ENCODE measurements at regions not wholly inside any gene's neighbourhood (a gene's known extent, or its start where the extent isn't known, plus 50 kb on each side); places are given as distances from the start of the nearest gene placed in this dataset.

- TF ChIP-seq CTCF (IDR thresholded peaks at IDR 0.05 in 2 of 3, conservative IDR thresholded peaks at IDR 0.05 in 1 of 3; ENCODE audit: control insufficient read depth in 2 of 3, extremely low read depth in 1 of 3, insufficient read depth in 1 of 3, low read depth in 3 of 3, low read length in 3 of 3) (no peak), SMAD5 (IDR thresholded peaks at IDR 0.05; ENCODE audit: low read depth) (no peak), SUZ12 (IDR thresholded peaks at IDR 0.05; ENCODE audit: unreplicated experiment) (no peak), PAX5 (IDR thresholded peaks at IDR 0.05; ENCODE audit: borderline replicate concordance, low read depth, low read length) (no peak), HCFC1 (IDR thresholded peaks at IDR 0.05; ENCODE audit: low read length) (no peak)
These were observed 841.6 kb upstream of the DPPA4 start (continued) for GRCh38 chr3:110178965-110179364.

- ChIA-PET CTCF (no interaction called here), POLR2A (no interaction called here), SMC1A (ENCODE audit: uncharacterized antibody, unreplicated experiment) (interaction anchor here (1.2 kb wide), 1 partner anchor 41 kb away, joined by 3 read pairs; no protein-coding TSS in a partner anchor), RAD21 (ENCODE audit: unreplicated experiment) (no interaction called here)
- no TSS peak for BruUV-seq (replicated peaks)
- no peaks in the 10 kb centered on the region for H4K20me1 ChIP-seq (ENCODE audit: control insufficient read depth, insufficient read depth)
- no peaks in the 10 kb centered on the region for H3K36me3 ChIP-seq (ENCODE audit: control insufficient read depth in 2 of 2, insufficient read depth in 2 of 2, low read length in 1 of 2)
- no peak for FAIRE-seq
- H3K9ac ChIP-seq (ENCODE audit: control insufficient read depth, insufficient read depth, low read length): no peak overlapping the region
- no peaks in the 10 kb centered on the region for H3K79me2 ChIP-seq (ENCODE audit: control insufficient read depth, insufficient read depth, low read length)
- no peak for ATAC-seq
- in situ Hi-C loops (cut with MboI): no loop called here
- no peak for DNase-seq (ENCODE audit: low read depth, low spot score)
- H3K4me1 ChIP-seq (ENCODE audit: control insufficient read depth, insufficient read depth, low read length): no peaks in the 10 kb centered on the region
- no peaks in the 10 kb centered on the region for H3K9me3 ChIP-seq (replicated peaks; ENCODE audit: control insufficient read depth, insufficient read depth, low read length)
- no peak overlapping the region for H2AFZ ChIP-seq (ENCODE audit: control insufficient read depth, low read depth, low read length)
- H3K4me2 ChIP-seq (ENCODE audit: control insufficient read depth, insufficient read depth): no peak overlapping the region
- no peak overlapping the region for H3K27ac ChIP-seq (ENCODE audit: control insufficient read depth, insufficient read depth)
- H3K27me3 ChIP-seq (replicated peaks in 1 of 2; ENCODE audit: control insufficient read depth in 2 of 2, insufficient read depth in 2 of 2, low read length in 1 of 2): no peaks in the 10 kb centered on the region
- H3K4me3 ChIP-seq: no peak overlapping the region
- intact Hi-C loops (cut with micrococcal nuclease; ENCODE audit: unreplicated experiment): no loop called here
- WGBS (ENCODE audit: insufficient coverage, insufficient replicate concordance, low lambda C conversion rate, missing lambda C conversion rate): 3% methylated on average over 4 of the region's 4 CpGs
- TF ChIP-seq USF2 (IDR thresholded peaks at IDR 0.05; ENCODE audit: borderline replicate concordance, low read depth, low read length): no peak
- TF ChIP-seq CHD1 (IDR thresholded peaks at IDR 0.05; ENCODE audit: low read depth, low read length): no peak
- TF ChIP-seq CEBPB (IDR thresholded peaks at IDR 0.05; ENCODE audit: borderline replicate concordance in 1 of 2, low read depth in 2 of 2, low read length in 2 of 2): no peak
- no peak for TF ChIP-seq ZNF217 (IDR thresholded peaks at IDR 0.05)
- no peak for TF ChIP-seq BCL11A (IDR thresholded peaks at IDR 0.05; ENCODE audit: low read depth, low read length)
- no peak for TF ChIP-seq EGR1 (IDR thresholded peaks at IDR 0.05; ENCODE audit: borderline replicate concordance in 1 of 2, low read depth in 2 of 2, low read length in 2 of 2)
- TF ChIP-seq BCLAF1 (IDR thresholded peaks at IDR 0.05): no peak
- TF ChIP-seq NFXL1 (IDR thresholded peaks at IDR 0.05; ENCODE audit: borderline replicate concordance): no peak
- no peak for TF ChIP-seq WRNIP1 (IDR thresholded peaks at IDR 0.05; ENCODE audit: borderline replicate concordance, low read depth, low read length)
- TF ChIP-seq LARP7 (IDR thresholded peaks at IDR 0.05): no peak
- no peak for TF ChIP-seq HCFC1 (IDR thresholded peaks at IDR 0.05; ENCODE audit: low read length)
- TF ChIP-seq NRF1 (conservative IDR thresholded peaks at IDR 0.05; ENCODE audit: low read depth, low read length): no peak
- TF ChIP-seq PAX8 (IDR thresholded peaks at IDR 0.05): no peak
- TF ChIP-seq SIN3A (IDR thresholded peaks at IDR 0.05; ENCODE audit: low read depth, low read length): no peak
- TF ChIP-seq MTA2 (IDR thresholded peaks at IDR 0.05; ENCODE audit: low read depth): no peak
These were observed 843.4 kb upstream of the DPPA4 start for GRCh38 chr3:110180733-110181132.

Data from GM12878 (cell line).